KMS-11 (cell line): ENCODE measurements at regions not wholly inside any gene's neighbourhood (a gene's known extent, or its start where the extent isn't known, plus 50 kb on each side); places are given as distances from the start of the nearest gene placed in this dataset.

ENCODE experiments used
- H2AFZ ChIP-seq: fragments of 200-600 bp; sonication (generic); 2 replicates; pipeline ENCODE4 v1.6.1; 2016; ENCODE audit warnings: antibody characterized with exemption, mixed run types, low read depth
- H3K27ac ChIP-seq: fragments of 200-600 bp; sonication (generic); 2 replicates; pipeline ENCODE4 v1.6.1; 2016; ENCODE audit warnings: mild to moderate bottlenecking, mixed run types
- H3K27me3 ChIP-seq: fragments of 200-600 bp; sonication (generic); 2 replicates; pipeline ENCODE4 v1.6.1; 2017; ENCODE audit warnings: mild to moderate bottlenecking, low read depth, mixed run types, moderate library complexity; ENCODE audit not compliant: insufficient read depth
- H3K36me3 ChIP-seq: fragments of 200-600 bp; sonication (generic); 2 replicates; pipeline ENCODE4 v1.6.1; 2017; ENCODE audit warnings: mild to moderate bottlenecking, mixed run types; ENCODE audit not compliant: insufficient read depth
- H3K4me1 ChIP-seq: fragments of 200-600 bp; sonication (generic); 2 replicates; pipeline ENCODE4 v1.6.1; 2016; ENCODE audit warnings: mild to moderate bottlenecking, low read depth, mixed run types; ENCODE audit not compliant: poor library complexity, severe bottlenecking
- H3K4me2 ChIP-seq: fragments of 200-600 bp; sonication (generic); 2 replicates; pipeline ENCODE4 v1.7.0; 2016; ENCODE audit warnings: mild to moderate bottlenecking, mixed run types
- H3K4me3 ChIP-seq: fragments of 200-600 bp; sonication (generic); IDR thresholded peaks from 2 replicates; pipeline ENCODE4 v1.6.1; 2017; ENCODE audit warnings: low read depth, low read length, mixed read lengths; ENCODE audit not compliant: insufficient read depth
- H3K79me2 ChIP-seq: fragments of 200-600 bp; sonication (generic); 2 replicates; pipeline ENCODE4 v1.6.1; 2016; ENCODE audit warnings: low read depth, mixed run types; ENCODE audit not compliant: insufficient read depth
- H3K9ac ChIP-seq: fragments of 200-600 bp; sonication (generic); 2 replicates; pipeline ENCODE4 v1.6.1; 2016; ENCODE audit warnings: mild to moderate bottlenecking, mixed run types
- H4K20me1 ChIP-seq: fragments of 200-600 bp; sonication (generic); 2 replicates; pipeline ENCODE4 v1.6.1; 2016; ENCODE audit warnings: mild to moderate bottlenecking, mixed run types; ENCODE audit not compliant: insufficient read depth
- TF ChIP-seq, protein P1 (sequence below): fragments of 200-600 bp; sonication (generic); conservative IDR thresholded peaks from 2 replicates; pipeline ENCODE4 v1.6.1; 2017; ENCODE audit warnings: low read depth, mild to moderate bottlenecking, antibody characterized with exemption, low read length, moderate library complexity, mixed read lengths

DNA sequence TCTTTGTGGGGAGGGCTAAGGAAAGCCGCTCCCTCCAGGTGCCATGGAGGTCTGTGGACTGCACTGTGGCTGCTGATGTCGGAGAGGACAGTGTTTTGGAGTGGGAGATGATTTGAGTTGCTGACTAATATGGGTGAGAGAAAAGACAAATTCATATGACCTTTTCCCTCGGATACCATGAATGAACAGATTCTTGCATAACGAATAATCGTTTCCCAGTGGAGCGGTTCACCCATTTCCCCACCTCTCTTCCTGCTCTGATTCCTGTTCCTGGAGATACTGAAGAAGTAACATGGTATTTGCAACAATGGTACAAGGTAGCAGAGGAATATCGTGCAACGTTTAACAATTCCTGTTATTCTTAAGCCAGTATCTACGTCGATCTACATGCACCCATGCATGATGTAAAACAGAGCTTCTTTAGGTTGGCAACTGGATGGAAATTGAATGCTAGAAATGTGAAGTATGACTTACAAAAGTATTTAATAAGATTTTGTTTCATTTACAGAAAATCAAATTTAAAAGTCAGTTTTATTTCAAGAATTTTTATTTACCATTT, 227.1 kb downstream of the TOMM20 start:
- Histone ChIP-seq H3K79me2 (no peaks in the 10 kb centered on the region), H3K4me1 (no peaks in the 10 kb centered on the region), H3K9ac (no peak overlapping the region), H4K20me1 (no peaks in the 10 kb centered on the region), H3K27ac (no peak overlapping the region), H3K4me2 (no peak overlapping the region), H3K27me3 (no peaks in the 10 kb centered on the region), H3K36me3 (no peaks in the 10 kb centered on the region), H3K4me3 (no peak overlapping the region), H2AFZ (no peak overlapping the region)
- TF ChIP-seq, protein P1, sequence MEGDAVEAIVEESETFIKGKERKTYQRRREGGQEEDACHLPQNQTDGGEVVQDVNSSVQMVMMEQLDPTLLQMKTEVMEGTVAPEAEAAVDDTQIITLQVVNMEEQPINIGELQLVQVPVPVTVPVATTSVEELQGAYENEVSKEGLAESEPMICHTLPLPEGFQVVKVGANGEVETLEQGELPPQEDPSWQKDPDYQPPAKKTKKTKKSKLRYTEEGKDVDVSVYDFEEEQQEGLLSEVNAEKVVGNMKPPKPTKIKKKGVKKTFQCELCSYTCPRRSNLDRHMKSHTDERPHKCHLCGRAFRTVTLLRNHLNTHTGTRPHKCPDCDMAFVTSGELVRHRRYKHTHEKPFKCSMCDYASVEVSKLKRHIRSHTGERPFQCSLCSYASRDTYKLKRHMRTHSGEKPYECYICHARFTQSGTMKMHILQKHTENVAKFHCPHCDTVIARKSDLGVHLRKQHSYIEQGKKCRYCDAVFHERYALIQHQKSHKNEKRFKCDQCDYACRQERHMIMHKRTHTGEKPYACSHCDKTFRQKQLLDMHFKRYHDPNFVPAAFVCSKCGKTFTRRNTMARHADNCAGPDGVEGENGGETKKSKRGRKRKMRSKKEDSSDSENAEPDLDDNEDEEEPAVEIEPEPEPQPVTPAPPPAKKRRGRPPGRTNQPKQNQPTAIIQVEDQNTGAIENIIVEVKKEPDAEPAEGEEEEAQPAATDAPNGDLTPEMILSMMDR = no peak

DNA sequence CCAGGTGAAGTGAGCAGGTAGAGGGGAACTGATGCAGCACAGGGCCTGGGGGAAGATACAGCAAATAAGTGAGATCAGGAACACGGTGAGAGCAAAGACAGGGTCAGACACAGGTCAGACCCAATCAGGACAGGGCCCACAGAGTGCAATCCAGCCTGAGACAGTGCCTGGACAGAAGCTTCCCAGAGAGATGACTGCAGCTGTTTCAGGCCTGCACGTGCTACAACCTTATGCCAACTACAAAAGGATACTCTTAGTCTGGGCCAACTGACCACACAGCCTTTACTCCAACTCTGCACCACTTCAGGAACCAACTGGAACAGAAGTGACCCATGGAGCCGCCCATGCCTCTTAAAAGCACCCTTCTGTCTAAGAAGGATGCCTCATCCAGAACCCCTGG, 228.0 kb downstream of the TOMM20 start:
- TF ChIP-seq, protein P1 = no peak
- Histone ChIP-seq H4K20me1 (no peaks in the 10 kb centered on the region), H3K36me3 (no peaks in the 10 kb centered on the region), H3K9ac (no peak overlapping the region), H3K4me3 (no peak overlapping the region), H2AFZ (no peak overlapping the region), H3K27ac (no peak overlapping the region), H3K4me1 (no peaks in the 10 kb centered on the region), H3K4me2 (no peak overlapping the region), H3K27me3 (no peaks in the 10 kb centered on the region), H3K79me2 (no peaks in the 10 kb centered on the region)

DNA sequence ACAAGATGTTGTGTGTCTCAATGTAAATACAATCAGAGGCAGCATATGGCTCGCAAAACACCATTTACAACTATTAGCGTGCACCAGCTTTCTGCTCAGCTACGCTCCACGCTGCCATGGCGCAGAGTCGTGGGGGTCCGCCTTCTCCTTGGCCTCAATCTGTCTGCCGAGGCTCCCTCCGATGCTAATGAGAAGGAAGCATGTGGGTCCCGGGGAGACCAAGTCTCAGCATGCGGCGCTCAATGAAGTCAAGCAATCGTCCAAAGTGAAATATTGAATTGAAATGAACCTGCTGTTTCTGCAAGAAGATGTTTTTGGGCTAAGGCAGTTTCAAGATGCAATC, 228.9 kb downstream of the TOMM20 start:
- Histone ChIP-seq H3K36me3 (no peaks in the 10 kb centered on the region), H3K4me1 (no peaks in the 10 kb centered on the region), H3K79me2 (no peaks in the 10 kb centered on the region), H4K20me1 (no peaks in the 10 kb centered on the region), H3K4me2 (no peak overlapping the region), H3K4me3 (no peak overlapping the region), H3K27ac (no peak overlapping the region), H3K9ac (no peak overlapping the region), H3K27me3 (no peaks in the 10 kb centered on the region), H2AFZ (no peak overlapping the region)
- TF ChIP-seq, protein P1 = no peak

DNA sequence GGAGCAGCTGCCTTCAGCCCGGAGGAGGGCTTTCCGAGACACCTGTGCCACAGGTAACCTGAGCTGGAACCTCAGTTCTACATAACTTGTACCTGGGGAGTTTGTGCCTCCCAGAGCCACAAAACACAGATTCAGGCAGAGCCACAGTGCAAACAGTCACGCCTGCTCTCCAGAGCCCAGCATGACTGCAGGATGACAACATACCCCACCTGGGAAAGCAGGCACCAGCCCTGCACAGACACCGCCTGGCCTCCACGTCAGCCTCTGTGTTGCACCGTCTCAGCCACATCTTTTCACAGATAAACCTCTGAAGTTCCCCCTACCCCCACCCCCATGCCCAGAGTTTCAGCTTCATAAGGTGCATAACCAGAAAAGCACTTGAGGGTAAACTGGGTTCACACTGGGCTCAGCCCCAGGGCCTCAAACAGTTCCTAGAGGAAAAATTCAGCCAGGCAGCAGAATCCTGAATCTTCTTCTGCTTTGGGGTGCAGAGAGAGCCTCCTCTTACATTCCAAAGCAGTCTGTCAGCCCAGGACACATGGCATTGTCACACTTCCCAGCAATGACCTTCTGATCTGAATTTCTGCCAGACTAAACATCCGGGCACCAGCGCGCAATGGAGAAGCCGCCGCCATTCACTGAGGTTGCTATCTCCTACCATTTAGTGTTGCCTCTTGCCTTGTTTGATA, 229.5 kb downstream of the TOMM20 start:
- Histone ChIP-seq H3K27me3 (no peaks in the 10 kb centered on the region), H3K4me3 (no peak overlapping the region), H3K27ac (no peak overlapping the region), H3K36me3 (no peaks in the 10 kb centered on the region), H3K4me2 (no peak overlapping the region), H3K9ac (no peak overlapping the region), H2AFZ (no peak overlapping the region), H3K79me2 (no peaks in the 10 kb centered on the region), H4K20me1 (no peaks in the 10 kb centered on the region), H3K4me1 (no peaks in the 10 kb centered on the region)
- TF ChIP-seq, protein P1 = no peak
